ENCODE measurements at regions not wholly inside any gene's neighbourhood (a gene's known extent, or its start where the extent isn't known, plus 50 kb on each side); places are given as distances from the start of the nearest gene placed in this dataset.

GRCh38 chr12:89162589-89163261, 189.6 kb downstream of the DUSP6 start:
- H3K9me3 ChIP-seq (ENCODE audit: control insufficient read depth in 2 of 3, insufficient read depth in 1 of 3, low read length in 3 of 3) = no peaks in the 10 kb centered on the region
- intact Hi-C loops (cut with DNase I) = no loop called here
- no peak overlapping the region for H3K4me3 ChIP-seq (ENCODE audit: low read length in 3 of 3)
- TF ChIP-seq CTCF (IDR thresholded peaks at IDR 0.05; ENCODE audit: borderline replicate concordance, extremely low read depth, insufficient read depth) = no peak
- no peak overlapping the region for H3K27ac ChIP-seq (ENCODE audit: low read depth in 2 of 2, low read length in 2 of 2)
- H3K4me1 ChIP-seq (ENCODE audit: control insufficient read depth in 2 of 3, insufficient read depth in 2 of 3, low read depth in 1 of 3, low read length in 3 of 3) = no peaks in the 10 kb centered on the region
- no peaks in the 10 kb centered on the region for H3K36me3 ChIP-seq (ENCODE audit: control insufficient read depth in 2 of 3, insufficient read depth in 3 of 3, low read length in 3 of 3)
- no peaks in the 10 kb centered on the region for H3K27me3 ChIP-seq (ENCODE audit: control insufficient read depth, insufficient read depth, low read length)
- FAIRE-seq (peak; percentile 85), DNase-seq (peak in 1 of 5 donors; percentile 70)
- H3K9ac ChIP-seq (ENCODE audit: low read length in 3 of 3) = no peak overlapping the region

- DNase-seq = no peak
- no peaks in the 10 kb centered on the region for H3K27me3 ChIP-seq (ENCODE audit: control insufficient read depth, insufficient read depth, low read length)
- intact Hi-C loops (cut with DNase I) = no loop called here
- FAIRE-seq = no peak
- H3K4me3 ChIP-seq (ENCODE audit: low read length in 3 of 3) = no peak overlapping the region
- no peak for TF ChIP-seq CTCF (IDR thresholded peaks at IDR 0.05; ENCODE audit: borderline replicate concordance, extremely low read depth, insufficient read depth)
- H3K36me3 ChIP-seq (ENCODE audit: control insufficient read depth in 2 of 3, insufficient read depth in 3 of 3, low read length in 3 of 3) = no peaks in the 10 kb centered on the region
- H3K27ac ChIP-seq (ENCODE audit: low read depth in 2 of 2, low read length in 2 of 2) = no peak overlapping the region
- H3K9me3 ChIP-seq (ENCODE audit: control insufficient read depth in 2 of 3, insufficient read depth in 1 of 3, low read length in 3 of 3) = no peaks in the 10 kb centered on the region
- no peak overlapping the region for H3K9ac ChIP-seq (ENCODE audit: low read length in 3 of 3)
- no peaks in the 10 kb centered on the region for H3K4me1 ChIP-seq (ENCODE audit: control insufficient read depth in 2 of 3, insufficient read depth in 2 of 3, low read depth in 1 of 3, low read length in 3 of 3)
These were observed 190.7 kb downstream of the DUSP6 start for GRCh38 chr12:89161557-89161956.

GRCh38 chr12:89160716-89161123, 191.6 kb downstream of the DUSP6 start:
- intact Hi-C loops (cut with DNase I) = no loop called here
- H3K27me3 ChIP-seq (ENCODE audit: control insufficient read depth, insufficient read depth, low read length) = no peaks in the 10 kb centered on the region
- H3K27ac ChIP-seq (ENCODE audit: low read depth in 2 of 2, low read length in 2 of 2) = no peak overlapping the region
- H3K9me3 ChIP-seq (ENCODE audit: control insufficient read depth in 2 of 3, insufficient read depth in 1 of 3, low read length in 3 of 3) = no peaks in the 10 kb centered on the region
- no peak overlapping the region for H3K9ac ChIP-seq (ENCODE audit: low read length in 3 of 3)
- no peaks in the 10 kb centered on the region for H3K36me3 ChIP-seq (ENCODE audit: control insufficient read depth in 2 of 3, insufficient read depth in 3 of 3, low read length in 3 of 3)
- H3K4me1 ChIP-seq (ENCODE audit: control insufficient read depth in 2 of 3, insufficient read depth in 2 of 3, low read depth in 1 of 3, low read length in 3 of 3) = no peaks in the 10 kb centered on the region
- H3K4me3 ChIP-seq (ENCODE audit: low read length in 3 of 3) = no peak overlapping the region
- peak in 3 of 5 donors; percentile 10 to 73 (median 29) for DNase-seq
- no peak for FAIRE-seq
- TF ChIP-seq CTCF (IDR thresholded peaks at IDR 0.05; ENCODE audit: borderline replicate concordance, extremely low read depth, insufficient read depth) = no peak

- H3K27me3 ChIP-seq (ENCODE audit: control insufficient read depth, insufficient read depth, low read length) = no peaks in the 10 kb centered on the region
- H3K36me3 ChIP-seq (ENCODE audit: control insufficient read depth in 2 of 3, insufficient read depth in 3 of 3, low read length in 3 of 3) = no peaks in the 10 kb centered on the region
- H3K9me3 ChIP-seq (ENCODE audit: control insufficient read depth in 2 of 3, insufficient read depth in 1 of 3, low read length in 3 of 3) = no peaks in the 10 kb centered on the region
- FAIRE-seq = no peak
- no peak overlapping the region for H3K4me3 ChIP-seq (ENCODE audit: low read length in 3 of 3)
- no peaks in the 10 kb centered on the region for H3K4me1 ChIP-seq (ENCODE audit: control insufficient read depth in 2 of 3, insufficient read depth in 2 of 3, low read depth in 1 of 3, low read length in 3 of 3)
- H3K9ac ChIP-seq (ENCODE audit: low read length in 3 of 3) = no peak overlapping the region
- no peak for TF ChIP-seq CTCF (IDR thresholded peaks at IDR 0.05; ENCODE audit: borderline replicate concordance, extremely low read depth, insufficient read depth)
- H3K27ac ChIP-seq (ENCODE audit: low read depth in 2 of 2, low read length in 2 of 2) = no peak overlapping the region
- intact Hi-C loops (cut with DNase I) = no loop called here
- no peak for DNase-seq
These were observed 194.9 kb downstream of the DUSP6 start for GRCh38 chr12:89157413-89157812.

Data from kidney (tissue), 13 donors.